GM12874 (cell line): ENCODE measurements at regions not wholly inside any gene's neighbourhood (a gene's known extent, or its start where the extent isn't known, plus 50 kb on each side); places are given as distances from the start of the nearest gene placed in this dataset.

Experiments used
- TF ChIP-seq, protein P1 (sequence below): IDR thresholded peaks from 2 replicates; pipeline ENCODE4 v1.5.1; 2011; ENCODE audit warnings: low read depth, mild to moderate bottlenecking, control low read depth, low read length, moderate library complexity; ENCODE audit not compliant: insufficient read depth

DNA sequence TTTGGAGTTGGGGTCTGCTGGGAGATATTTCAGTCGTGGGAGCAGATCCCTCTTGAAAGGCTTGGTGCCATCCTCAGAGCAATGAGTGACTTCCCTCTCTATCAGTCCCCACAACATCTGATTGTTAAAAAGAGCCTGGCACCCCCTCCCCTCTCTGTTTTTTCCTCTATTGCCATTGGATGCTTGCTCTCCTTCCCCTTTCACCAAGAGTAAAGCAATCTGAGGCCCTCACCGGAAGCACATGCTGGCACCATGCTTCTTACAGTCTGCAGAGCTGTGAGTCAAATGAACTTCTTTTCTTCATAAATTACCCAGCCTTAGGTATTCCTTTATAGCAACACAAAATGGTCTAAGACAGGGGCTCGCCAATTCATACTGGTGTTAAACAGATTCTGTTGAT, 99.1 kb upstream of the CCND2 start:
- TF ChIP-seq, protein P1, sequence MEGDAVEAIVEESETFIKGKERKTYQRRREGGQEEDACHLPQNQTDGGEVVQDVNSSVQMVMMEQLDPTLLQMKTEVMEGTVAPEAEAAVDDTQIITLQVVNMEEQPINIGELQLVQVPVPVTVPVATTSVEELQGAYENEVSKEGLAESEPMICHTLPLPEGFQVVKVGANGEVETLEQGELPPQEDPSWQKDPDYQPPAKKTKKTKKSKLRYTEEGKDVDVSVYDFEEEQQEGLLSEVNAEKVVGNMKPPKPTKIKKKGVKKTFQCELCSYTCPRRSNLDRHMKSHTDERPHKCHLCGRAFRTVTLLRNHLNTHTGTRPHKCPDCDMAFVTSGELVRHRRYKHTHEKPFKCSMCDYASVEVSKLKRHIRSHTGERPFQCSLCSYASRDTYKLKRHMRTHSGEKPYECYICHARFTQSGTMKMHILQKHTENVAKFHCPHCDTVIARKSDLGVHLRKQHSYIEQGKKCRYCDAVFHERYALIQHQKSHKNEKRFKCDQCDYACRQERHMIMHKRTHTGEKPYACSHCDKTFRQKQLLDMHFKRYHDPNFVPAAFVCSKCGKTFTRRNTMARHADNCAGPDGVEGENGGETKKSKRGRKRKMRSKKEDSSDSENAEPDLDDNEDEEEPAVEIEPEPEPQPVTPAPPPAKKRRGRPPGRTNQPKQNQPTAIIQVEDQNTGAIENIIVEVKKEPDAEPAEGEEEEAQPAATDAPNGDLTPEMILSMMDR: no peak

DNA sequence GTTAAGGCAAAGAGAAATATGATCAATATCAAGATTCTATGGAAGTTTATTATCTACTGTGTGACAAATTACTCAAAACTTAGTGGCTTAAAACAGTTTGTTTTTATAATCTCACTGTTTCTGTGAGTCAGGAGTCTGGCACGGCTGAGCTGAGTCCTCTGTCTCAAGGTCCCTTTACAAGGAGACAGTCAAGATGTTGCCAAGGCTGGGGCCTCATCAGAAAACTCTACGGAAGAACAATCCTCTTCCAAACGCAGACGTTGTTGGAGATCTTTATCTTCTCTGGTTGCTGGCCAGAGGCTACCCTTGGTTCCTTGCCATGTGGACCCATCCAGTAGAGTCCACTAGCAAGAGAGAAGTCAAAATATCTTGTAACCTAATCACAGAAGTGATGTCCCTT, 100.6 kb upstream of the CCND2 start:
- TF ChIP-seq, protein P1: no peak

DNA sequence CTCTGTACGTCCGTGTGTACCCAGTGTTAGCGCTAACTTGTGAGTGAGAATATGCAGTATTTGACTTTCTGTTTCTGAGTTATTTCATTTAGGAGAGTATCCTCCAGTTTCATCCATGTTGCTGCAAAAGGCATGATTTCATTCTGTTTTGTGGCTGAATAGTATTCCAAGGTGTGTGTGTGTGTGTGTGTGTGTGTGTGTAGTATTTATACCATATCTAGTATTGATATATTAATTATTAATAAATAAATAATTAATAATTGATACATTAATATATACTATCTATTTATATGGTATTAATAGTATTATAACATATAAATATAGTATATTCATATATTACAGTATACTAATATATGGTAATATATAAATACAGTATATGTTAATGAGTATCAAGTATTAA, 101.8 kb upstream of the CCND2 start:
- TF ChIP-seq, protein P1: no peak

DNA sequence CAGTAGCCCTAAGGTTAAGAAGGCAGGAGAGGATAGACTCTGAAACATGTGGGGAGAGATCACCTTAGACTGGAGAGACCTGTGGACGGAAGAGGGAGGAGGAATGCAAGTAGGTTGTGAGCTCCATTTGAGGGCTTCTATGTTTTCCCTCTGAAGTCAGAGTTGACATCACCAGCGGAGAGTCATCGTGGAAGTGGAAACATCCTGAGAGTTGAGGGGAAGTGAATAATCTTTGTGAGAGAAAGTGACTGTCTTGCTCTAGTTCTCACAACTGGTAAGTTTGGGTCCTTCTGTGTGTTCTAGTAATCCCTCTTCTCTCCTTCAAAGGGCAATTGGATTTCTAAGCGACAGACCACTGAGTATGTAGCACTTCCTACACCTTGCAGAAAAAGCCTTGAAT, 103.6 kb upstream of the CCND2 start:
- TF ChIP-seq, protein P1: no peak

DNA sequence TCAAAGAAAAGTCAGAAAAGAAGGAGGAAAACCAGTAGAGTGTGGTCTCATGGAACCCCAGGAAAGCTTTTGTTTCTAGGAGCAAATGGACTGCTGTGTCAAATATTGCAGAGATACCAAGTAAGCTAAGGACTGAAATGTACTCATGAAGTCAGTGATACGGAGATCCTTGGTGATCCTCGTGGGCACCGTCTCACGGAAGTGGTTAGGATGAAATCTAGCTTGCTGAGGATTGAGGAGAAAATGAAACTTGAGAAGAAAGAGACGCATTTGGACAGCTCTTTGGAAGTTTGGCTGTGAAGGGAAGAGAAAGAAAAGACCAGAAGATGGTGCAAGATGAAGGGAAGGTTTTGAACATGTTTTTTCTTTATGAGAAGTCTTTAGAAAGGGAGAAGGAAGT, 104.0 kb upstream of the CCND2 start:
- TF ChIP-seq, protein P1: no peak

DNA sequence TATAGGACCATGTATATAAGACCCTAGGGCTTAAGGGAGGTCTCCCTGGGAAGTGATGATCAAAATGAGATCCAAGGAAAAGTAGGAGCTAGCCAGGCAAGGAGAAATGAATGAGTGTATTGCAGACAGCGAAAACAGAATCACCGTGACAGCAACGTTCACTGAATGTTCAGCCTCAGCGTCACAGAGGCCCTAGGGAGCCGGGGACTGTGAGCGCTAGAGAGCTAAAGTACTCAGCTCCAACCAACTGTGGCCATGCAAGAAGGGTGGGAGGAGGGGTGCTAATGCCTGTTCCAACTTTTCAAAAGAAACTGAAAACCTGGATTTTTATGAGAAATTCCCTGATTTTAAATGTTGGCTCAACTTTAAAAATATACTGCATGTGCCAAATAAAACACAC, 105.5 kb upstream of the CCND2 start:
- TF ChIP-seq, protein P1: no peak

DNA sequence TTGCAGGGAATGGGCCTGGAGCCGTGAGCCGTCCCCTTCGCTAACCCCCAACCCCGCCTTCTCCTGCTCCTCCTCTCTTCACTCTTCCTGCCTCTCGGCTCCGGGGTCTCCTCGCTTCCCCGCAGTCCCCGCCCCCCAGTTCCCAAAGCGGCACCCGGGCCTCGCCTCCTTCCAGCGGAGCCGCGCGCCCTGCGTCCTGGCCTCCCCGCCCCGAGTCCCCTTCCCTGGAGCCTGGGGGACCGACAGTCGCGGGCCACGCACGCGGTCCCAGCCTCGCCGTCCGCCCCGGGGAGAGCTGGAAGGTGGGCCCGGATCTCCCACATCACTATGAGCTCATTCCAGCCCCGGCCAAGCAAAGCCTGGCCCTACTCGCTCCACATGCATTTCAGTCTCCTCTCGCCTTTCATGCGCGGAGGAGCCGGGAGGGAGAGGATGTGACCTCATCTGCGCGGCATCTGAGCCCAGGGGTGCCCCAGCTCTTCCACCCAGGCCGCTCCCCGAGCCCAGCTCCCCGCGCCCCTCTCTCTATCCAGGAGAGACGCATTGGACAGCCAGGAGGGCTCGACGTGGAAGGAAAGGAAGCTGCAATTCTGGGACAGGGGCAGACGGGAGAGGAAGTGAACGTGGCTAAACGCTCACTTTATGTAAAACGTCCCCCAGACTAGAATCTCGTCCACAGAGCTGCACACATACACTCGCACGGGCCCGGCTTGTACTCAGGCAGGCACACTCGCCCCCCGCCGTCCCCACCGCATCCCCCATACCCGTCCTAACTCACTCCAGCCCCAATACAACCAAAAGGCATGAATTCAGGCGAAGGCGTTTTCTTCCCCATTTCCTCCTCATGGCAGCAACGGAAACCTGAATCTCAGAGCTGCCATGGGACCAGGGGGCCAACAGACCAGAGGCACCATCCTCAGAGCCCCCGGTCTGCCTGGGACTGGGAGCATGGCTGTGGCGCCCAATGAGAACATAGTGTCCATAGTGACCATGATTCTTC, 108.7 kb upstream of the CCND2 start:
- TF ChIP-seq, protein P1: no peak
